HG03571 (cell line): ENCODE measurements at regions not wholly inside any gene's neighbourhood (a gene's known extent, or its start where the extent isn't known, plus 50 kb on each side); places are given as distances from the start of the nearest gene placed in this dataset.

Experiments used
- ATAC-seq: cut with Tn5 transposase; IDR thresholded peaks from one replicate; pipeline ENCODE4 v1.9.1; 2021; ENCODE audit not compliant: unreplicated experiment

DNA sequence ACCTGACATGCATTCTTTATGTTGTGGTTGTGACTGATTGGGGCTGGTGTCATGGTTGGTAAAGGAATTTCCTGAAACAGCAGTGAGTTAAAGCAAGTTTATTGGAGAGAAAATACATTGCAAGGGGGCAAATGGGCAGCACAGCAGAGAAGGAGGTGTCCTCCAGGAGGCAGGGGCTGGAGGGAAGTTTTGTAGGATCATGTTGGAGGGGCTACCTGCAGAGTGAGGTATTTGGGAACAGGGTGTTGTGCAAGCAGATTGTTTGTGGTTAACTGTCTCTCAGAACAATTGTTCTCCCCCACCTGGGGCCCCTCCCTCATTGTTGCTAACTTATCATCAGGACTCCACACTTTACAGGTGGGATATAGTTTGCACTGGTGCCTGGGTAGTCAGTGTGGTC lies 196.0 kb downstream of the NSUN3 start:
- no peak for ATAC-seq

DNA sequence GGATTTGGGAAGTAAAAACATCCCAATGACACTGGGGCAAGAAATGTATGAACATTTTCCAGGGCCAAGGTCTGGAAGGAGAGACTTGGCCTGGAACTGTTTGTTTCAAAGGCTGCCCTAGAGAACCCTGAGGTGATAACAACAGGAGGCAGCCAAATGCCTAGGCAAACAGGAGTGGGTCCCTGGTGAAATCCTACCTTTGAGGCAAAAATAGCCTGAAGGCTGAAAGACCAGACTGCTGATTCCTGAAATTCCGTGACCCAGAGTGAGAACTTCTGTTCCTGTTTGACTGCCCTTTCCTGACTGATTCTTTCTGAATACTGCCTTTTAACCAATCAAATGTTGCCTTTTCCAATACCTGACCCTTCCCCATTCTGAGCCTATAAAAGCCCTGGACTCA lies 196.4 kb downstream of the NSUN3 start:
- no peak for ATAC-seq

DNA sequence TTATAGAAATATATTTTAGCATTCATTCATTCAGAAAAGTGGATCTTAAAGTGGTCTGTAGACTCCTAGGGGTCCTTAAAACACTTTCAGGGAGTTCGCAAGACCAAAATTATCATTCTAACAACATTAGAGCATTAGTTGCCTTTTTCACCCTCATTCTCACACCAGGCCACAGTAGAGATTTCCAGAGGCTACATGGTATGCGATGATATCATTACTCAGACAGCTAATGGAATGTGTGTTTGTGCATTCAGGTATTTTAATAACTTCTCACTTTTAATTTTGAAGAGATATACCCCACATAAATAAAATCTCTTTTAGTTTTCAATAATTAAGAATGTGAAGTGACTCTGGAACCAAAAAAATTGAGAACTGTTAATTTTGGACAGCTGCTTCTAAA lies 206.9 kb downstream of the NSUN3 start:
- ATAC-seq, result no peak

DNA sequence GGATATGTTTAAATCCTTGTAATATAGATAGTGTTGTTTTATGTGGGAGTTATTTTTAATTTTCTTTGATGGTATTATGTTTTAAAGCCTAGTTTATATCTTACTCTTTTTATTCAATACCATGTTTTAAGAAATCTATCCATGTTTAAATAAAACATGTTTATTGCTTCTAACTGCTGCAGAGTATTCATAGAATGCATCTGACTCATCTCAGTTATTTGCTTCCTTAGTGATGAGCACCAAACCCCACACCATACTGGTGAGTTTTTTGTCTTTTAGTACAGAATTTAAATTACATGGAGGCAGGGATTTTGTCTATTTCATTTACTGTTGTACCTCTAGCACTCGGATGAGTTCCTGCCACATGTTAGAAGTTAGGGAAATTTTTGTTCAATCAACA lies 209.2 kb downstream of the NSUN3 start:
- ATAC-seq, result no peak

DNA sequence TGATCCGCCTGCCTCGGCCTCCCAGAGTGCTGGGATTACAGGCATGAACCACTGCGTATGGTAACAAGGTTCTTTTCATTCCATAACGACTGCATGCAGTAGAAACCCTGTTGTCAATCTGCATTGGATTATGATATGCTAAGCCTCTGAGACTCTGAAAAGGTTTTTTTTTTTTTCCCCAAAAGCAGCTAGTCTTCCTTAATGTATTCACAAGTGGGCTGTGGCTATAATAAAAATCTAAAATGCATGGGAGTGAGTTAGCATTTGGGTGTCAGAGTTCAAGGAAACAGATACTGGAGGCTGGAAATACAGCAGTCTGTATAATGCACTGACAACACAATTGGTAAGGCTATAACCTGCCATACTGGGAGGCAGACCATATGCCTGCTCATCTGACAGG lies 218.1 kb downstream of the NSUN3 start:
- no peak for ATAC-seq

DNA sequence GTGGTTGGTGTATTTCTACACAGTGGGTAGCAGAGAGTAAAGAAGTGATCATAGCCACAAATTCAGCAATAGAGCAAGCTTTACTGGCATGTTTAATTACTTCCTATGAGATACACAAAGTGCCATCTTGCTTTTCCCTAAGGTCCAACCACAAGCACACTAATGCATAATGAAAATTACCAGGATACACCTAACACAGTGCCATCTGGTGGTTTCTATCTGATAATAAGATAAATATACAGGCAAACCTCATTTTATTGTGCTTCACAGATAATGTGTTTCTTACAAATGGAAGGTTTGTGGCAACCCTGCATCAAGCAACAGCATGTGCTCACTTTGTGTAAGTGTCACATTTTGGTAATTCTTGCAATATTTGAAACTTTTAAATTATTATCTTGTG lies 223.0 kb downstream of the NSUN3 start:
- ATAC-seq, result no peak

DNA sequence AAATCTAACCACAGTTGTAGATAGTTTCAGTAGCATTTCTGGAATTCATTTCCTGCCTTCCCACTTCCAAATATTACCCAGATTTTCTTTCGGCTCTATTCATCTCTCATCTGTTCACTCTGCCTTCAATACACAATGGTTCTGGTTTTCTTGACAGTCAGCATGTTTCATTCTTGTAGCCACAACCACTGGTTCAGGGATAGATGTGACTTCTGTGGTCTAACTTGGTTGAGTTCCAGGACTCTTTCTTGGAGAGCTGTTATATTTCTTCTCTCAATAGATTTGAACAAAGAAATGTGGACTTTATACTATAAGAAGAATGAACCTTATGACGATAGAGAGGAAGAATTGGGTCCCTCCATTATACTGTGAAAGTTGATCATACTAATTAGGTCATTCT lies 228.8 kb downstream of the NSUN3 start:
- no peak for ATAC-seq

DNA sequence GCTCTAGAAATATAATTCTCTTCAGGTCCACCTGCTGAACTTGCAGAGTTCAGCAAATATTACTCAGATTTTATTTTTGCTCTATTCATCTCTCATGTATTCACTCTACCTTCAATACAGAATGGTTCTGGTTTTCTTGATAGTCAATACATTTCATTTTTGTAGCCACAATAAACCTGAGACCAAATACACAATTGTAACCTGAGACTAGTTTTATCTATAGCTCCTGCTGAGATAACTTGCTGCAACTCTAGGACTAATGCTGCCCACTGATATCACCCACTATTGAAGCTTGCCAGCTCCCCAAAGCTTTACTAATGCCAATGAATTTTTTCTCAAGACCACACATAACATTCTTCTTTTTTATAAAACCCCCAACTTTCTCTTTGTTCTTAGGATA lies 229.3 kb downstream of the NSUN3 start:
- no peak for ATAC-seq

DNA sequence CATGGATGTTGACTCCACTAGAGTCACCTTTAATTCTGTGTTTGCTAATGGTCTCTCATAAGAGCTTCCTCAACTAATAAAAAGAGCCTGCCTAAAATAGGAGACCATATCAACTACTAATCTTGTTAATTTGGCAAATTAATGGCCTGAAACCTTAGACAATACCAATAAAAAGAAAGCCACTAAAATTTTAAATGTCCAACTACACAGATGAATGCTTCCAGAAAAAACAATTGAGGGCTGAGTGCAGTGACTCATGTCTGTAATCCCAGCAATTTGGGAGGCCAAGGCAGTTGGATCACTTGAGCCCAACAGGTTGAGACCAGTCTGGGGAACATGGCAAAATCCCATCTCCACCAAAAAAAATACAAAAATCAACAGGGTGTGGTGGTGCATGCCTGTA lies 230.9 kb downstream of the NSUN3 start:
- ATAC-seq, result no peak

DNA sequence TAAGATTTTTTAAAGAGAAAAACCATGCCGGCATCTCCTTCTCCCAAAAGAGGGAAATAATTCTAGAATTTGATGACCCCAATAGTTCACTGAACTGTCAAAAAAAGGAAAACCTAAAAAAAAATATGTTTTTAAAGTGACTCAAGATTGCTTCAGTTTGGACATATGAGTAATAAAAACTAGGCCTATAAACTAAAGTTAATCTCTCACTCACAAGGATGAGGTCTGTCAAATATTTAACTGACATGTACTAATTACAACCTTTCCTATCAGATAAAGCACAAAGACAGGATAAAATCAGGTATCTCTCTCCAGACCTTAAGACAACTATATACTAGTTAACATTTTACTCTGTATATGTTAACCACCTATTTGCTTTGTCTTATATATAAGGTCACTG lies 231.9 kb downstream of the NSUN3 start:
- ATAC-seq, result no peak

DNA sequence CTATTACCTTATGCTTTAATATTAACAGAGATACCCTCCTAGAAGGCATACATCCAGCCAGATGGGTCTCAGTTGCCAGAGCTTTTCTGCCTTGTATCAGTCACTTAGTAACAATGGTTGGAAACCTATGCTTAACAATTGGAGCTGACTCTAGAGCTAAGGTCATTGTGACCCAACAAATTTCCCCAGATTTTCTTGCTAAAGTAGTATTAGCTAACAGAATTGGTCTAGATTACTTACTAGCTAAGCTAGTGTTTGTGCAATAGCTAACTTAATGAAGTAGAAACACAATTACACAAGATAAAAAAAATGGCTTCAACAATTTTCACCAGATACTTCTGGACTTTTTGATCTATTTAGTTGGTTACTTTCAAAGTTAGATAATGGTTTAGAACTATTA lies 236.9 kb downstream of the NSUN3 start:
- ATAC-seq, result no peak

DNA sequence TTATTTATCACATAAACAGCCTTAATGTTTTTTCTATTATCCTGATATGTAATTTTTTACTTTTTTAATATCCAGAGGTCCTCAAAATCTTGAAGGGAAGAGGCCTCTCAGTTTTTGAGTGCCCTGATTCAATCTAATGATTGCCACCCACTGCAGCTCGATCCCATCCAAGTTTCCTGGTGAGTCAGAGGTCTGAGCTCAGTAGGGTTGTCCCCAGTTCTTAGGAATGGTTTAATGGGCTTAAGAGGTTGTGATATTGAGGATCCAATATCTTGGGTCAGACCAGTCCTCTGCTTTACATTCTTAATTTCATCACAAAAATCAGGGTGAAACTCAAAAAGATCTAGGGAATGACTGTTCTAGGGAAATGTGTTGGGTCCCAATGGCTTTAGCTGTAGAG lies 238.5 kb downstream of the NSUN3 start:
- ATAC-seq, result no peak

DNA sequence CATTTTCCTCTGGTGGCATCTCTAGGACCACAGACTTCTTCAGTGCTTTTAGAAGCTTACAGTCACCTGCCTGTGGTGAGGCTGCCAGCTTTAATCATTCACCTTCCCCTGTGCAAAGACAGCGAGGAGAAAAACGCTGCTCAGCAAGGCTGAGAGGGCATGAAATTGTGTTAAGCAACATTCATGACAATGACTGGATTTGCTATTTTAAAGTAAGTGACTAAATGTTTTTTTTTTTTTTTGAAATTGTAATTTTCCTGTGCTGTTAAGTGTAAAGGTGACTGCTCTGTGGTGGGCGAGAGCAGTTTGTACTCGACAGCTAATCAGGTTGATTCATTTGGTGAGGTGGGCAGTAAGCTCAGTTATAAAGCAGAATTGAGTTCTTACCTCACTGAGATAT lies 240.4 kb downstream of the NSUN3 start:
- ATAC-seq, result no peak

DNA sequence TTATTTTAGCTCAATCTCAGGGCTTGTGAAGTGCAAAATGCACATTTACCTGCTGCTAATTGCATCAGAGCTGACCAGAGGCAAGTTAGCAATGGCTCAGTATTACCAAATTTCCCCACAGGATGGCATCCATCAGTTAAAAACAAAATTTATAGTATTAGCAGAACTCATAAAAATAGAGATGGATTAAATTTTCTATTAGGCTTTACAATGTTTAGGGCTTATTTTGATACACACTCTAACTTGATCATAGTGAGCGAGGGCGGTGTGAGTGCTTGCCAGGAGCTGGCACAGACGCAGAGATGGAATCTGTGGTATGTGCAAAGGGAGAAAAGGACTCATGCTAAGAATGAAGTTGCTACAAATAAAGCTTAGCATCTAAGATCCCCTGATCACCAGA lies 241.0 kb downstream of the NSUN3 start:
- no peak for ATAC-seq

DNA sequence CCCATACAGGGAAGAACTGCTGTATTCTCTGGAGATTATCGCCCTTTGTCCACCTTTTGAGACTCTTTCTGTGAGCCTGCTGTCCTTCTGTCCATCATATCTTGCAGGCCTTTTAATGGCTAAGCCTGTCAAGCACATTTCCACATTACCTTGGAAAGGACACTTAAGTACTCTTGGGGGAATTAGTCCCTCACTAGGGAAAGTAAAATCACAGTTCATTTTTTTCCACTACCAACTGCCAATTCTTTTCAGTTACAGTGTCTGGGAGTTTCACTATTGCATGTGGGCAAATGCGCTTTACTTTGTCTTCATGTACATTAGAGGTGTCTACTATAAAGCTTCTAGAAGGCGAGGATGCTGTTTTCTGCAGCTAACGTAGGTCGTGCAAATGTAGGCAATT lies 242.1 kb downstream of the NSUN3 start:
- ATAC-seq, result no peak

DNA sequence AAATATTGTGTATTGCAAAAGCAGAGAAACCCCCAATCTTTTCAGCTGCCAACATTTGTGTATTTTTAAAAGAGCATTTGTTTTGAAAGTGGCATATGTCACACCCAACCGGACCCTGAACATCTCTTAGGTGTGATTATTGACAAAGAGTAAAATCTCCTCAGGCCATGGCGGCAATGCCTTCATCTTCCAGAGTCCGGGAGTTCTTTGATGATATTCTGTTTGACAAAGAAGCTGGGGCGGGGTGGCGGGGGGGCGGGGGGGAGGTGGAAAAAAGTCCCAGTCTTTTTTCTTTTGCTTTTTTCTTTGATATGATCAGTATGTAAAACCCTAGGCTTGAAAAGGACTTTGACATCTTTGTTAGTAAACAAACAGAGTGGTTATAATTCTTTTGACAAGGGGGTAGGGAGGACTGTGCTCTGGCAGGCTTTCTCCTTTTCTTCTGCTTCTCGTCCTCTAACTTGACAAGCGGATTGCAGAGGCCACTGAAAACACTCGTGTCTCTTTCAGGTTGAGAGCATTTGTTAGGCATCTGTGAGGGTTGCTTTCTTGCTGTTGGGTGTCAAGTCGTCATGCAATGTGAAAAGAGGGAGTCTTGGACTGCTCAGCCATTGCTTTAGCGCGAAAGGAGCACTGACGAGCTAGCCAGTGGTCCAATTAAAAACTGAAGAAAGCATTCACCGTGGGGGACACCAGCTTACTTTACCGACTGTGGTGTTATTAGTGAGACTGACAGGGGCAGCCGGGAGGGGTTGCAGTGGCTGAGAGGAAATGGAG lies 243.2 kb downstream of the NSUN3 start:
- ATAC-seq, result no peak

DNA sequence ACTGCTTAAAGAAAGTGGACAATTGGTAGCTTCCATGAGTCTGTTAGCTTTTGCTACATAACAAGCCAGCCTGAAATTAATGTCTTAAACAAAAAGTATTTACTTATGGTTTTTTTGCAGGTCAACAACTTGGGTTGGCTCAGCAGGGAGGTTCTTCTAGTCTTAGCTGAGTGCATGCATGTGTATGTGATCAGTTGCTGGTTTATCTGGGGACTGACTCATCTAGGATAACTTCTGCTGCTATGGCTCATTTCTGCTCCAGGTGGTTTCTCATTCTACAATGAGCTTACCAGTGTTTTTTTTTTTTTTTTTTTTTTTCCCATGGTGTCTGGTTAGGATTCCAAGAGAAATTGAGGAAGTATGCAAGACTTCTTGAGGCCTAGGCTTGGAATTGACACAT lies 244.7 kb downstream of the NSUN3 start:
- ATAC-seq, result no peak

DNA sequence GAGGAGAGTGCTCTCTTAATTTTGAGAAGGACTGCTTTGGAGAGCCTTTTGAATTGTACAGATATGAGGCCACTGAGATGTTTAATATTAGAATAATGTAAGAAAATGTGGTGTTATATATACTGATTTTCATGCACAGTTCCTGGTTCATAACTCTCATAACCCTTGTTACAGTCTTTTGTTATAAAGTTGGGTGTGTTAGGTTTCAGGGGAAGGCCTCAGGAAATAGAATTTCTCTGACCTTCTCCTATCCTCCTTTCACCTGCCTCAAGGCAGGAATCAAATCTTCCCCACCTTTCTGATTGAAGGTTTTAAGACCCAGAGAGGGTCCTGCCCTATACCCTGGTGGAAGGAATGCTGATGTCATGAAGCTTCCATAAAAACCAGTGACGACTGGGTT lies 245.9 kb downstream of the NSUN3 start:
- no peak for ATAC-seq

DNA sequence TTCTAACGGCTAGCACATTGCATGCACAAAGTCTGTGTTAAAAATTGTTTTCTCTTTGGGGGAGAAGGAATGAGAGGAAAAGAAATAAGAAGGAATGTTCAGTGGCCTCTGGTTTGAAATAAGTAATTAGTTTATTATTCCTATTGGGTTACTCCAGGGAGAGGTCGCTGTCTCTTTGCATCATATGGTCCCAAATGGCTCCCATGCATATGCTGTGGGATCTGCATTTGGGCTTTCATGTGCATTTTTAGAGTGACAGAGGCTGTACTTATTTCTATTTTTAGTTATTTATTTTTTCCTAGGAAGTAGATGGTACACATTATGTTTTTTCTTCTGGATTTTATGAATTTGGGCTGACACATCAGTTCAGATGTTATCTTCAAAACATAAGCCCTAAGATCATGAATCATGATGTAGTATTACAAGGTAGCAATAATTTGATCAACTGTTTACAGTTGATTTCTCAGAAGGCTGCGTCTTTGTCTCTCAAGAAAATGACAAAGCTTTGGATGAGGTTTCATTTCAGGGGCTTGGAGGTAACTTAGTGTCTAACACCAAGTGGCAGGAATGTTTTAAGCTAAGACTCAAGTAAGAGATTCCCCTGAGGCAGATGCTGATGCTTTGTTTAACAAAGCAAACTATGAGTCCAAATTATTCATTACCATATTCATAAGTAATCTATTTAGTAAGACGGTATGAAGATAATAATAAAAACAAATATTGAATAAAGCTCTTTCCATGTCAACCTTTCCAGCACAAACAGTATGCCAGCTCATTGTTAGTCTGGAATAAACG lies 247.7 kb downstream of the NSUN3 start:
- ATAC-seq, result no peak

DNA sequence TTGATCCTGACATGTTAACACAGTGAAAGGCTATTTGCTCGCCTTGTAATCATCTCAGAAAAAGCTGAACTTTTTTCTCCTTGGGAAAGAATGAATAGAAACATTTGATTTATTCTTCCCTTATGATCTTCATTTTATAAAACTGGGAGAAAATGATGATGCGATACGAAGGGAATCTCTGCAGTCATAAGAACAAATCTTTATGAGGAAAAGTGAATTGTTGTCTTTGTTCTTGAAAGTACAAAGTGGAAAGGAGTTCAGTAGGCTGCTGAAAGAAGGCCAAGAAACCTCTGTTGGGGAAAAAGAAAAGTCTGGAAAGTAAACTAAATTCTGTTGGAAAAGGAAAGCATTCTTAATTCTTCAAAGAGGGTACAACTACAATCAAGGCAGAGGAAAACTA lies 248.8 kb downstream of the NSUN3 start:
- ATAC-seq, result no peak

DNA sequence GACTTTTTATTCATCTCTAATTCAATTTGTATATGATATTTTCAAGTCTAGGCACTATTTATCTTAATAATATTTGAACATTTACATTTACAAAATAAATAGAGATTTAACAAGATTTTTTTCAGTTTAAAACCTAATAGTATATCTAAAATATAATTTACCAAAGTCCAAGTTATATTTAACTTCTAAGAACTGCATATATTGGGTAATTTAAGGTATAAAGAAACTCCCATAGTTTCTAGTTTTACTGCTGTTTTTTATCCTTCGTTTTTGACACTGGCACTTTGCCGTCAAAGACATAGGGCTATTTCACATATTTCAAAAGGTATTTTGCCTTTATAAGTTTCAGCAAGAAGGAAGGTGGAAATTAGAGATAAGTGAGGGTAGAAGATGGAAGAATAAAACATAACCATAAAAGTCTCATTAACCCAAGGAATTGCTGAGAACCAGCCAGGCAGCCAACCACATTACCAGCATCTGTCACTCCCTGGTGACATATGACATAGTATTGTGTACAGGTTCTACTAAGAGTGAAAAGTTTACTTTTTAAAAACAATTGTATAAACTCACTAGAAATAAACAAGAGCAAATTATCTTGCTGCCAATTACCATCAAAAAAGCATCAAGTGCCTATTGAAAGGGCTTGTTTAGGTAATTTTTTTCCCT lies 251.5 kb downstream of the NSUN3 start:
- ATAC-seq, result no peak

DNA sequence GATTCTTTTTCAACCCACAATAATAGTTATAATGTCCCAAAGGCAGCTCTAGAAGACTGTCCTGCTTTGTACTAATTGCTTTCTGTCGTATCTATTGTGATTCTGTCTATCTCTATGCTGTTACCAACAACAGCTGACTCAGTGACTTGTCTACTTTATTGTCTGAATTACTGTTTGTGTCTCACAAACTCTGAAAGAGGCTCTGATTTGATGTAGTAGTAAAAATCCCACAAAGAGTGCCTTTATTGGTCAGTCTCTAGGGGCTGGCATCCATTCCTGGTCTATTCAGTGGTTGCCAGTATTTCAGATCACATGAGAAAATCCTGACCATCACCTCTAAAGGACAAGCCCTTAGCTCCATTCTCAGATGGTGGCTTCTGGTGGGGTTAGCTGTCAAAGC lies 254.2 kb downstream of the NSUN3 start:
- ATAC-seq, result no peak
